Thymus (tissue), 11 donors: ENCODE measurements at regions not wholly inside any gene's neighbourhood (a gene's known extent, or its start where the extent isn't known, plus 50 kb on each side); places are given as distances from the start of the nearest gene placed in this dataset.
"Not testable (repeated sequence)": the region's sequence is repeated elsewhere in the genome, so short reads cannot be mapped to it uniquely, and the experiment has no call there.

Source experiments
- DNase-seq, 9 donors: peaks; one replicate each; pipeline ENCODE4 v3.0.0-alpha.2; 2013; ENCODE audit warnings: low spot score in 9 of 9, low read depth in 6 of 9, missing footprints in 1 of 9
- H3K27ac ChIP-seq, 2 donors: one replicate each; pipeline ENCODE4 v1.5.1; 2013; ENCODE audit warnings: control low read depth in 1 of 2, low read depth in 1 of 2, low read length in 1 of 2, mild to moderate bottlenecking in 1 of 2, moderate library complexity in 1 of 2
- H3K27me3 ChIP-seq, 2 donors: one replicate each; pipeline ENCODE4 v1.5.1; 2013; ENCODE audit warnings: low read length in 1 of 2; ENCODE audit not compliant: control insufficient read depth in 2 of 2, insufficient read depth in 1 of 2
- H3K36me3 ChIP-seq, 2 donors: one replicate each; pipeline ENCODE4 v1.5.1; 2013; ENCODE audit warnings: low read length in 1 of 2, mild to moderate bottlenecking in 1 of 2, moderate library complexity in 1 of 2; ENCODE audit not compliant: control insufficient read depth in 2 of 2, insufficient read depth in 2 of 2
- H3K4me1 ChIP-seq, 2 donors: one replicate each; pipeline ENCODE4 v1.5.1; 2013; ENCODE audit warnings: low read length in 2 of 2; ENCODE audit not compliant: control insufficient read depth in 2 of 2, insufficient read depth in 2 of 2
- H3K4me3 ChIP-seq, 2 donors: one replicate each; pipeline ENCODE4 v1.5.1; 2013; ENCODE audit warnings: low read length in 2 of 2, control low read depth in 1 of 2, mild to moderate bottlenecking in 1 of 2
- H3K9me3 ChIP-seq, 2 donors: one replicate each; pipeline ENCODE4 v1.5.1; 2013; ENCODE audit warnings: low read length in 1 of 2, mild to moderate bottlenecking in 1 of 2; ENCODE audit not compliant: control insufficient read depth in 2 of 2, insufficient read depth in 1 of 2
- WGBS: extraction: QIAGEN DNeasy Blood & Tissue Kit; methylation state at CpG from one replicate; pipeline ENCODE4 v1.1.7; 2013; 5-methylcytosine and 5-hydroxymethylcytosine counted together
- donor health status: healthy.

DNA sequence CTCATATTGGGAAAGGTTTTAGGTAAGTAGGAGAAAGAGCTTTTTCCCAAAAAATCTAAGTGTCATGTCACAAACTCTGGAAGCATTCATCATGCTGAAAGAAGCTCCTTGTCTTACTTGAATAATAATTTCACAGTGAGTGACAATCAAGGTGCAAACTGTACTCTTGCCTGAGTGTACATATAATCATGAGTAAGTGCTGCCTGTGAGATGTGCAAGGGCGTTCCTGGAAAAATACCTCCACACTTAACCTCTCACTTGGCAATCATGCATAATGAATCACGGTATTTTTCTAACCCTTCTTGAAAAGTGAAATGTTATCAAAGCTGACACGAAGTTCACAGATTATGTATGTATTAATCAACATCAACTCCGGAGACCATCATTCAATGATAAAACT, 289.2 kb upstream of the SPATA31A3 start:
- not testable (repeated sequence) for H3K4me1 ChIP-seq, DNase-seq, H3K9me3 ChIP-seq, H3K27ac ChIP-seq, H3K36me3 ChIP-seq, H3K27me3 ChIP-seq, H3K4me3 ChIP-seq
- no CpG with 5 or more reads among the region's 4 CpGs for WGBS

DNA sequence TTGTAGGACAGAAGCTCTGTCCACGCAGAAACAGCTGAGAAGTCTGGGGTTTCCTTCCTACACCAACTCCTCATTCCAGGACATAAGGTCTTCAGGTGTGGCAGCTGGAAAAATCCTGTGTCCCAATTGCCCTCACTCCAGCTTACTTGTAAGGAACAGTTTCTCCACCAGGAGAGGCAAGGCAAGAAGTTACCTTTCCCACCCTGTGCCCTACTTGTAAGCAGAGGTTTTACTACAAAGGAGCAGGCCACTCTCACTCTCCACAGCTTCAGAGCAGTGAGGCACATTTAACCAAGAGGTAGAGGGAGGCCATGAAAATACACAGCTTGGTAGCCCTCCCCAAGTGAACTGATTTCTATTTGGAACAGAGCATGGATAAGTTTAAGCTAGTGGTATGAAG, 277.3 kb upstream of the SPATA31A3 start:
- H3K27ac ChIP-seq, H3K9me3 ChIP-seq, H3K4me1 ChIP-seq, H3K36me3 ChIP-seq, DNase-seq, H3K27me3 ChIP-seq, H3K4me3 ChIP-seq: not testable (repeated sequence)
- no CpG with 5 or more reads among the region's 1 CpG for WGBS

DNA sequence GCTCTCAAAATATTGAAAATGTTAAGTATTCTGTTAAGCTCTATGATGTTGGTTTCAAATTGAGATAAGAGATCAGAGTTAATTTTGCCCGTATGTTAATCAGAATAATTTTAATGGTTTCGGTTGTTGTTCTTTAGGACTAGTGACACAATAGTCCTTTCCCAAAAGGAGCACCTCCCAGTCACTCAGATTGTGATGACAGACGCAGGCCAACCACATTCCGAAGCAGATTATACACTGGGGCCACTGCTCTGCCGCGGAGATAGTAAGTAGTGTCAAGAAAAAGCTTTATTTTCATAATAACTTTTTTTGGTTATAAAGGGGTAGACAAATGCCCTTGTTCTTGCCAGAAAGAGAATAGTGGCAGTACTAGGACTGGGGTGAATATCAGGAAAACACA, 265.5 kb upstream of the SPATA31A3 start:
- not testable (repeated sequence) for H3K4me3 ChIP-seq, H3K36me3 ChIP-seq, H3K4me1 ChIP-seq, DNase-seq, H3K9me3 ChIP-seq, H3K27ac ChIP-seq, H3K27me3 ChIP-seq
- WGBS, result no CpG with 5 or more reads among the region's 6 CpGs

DNA sequence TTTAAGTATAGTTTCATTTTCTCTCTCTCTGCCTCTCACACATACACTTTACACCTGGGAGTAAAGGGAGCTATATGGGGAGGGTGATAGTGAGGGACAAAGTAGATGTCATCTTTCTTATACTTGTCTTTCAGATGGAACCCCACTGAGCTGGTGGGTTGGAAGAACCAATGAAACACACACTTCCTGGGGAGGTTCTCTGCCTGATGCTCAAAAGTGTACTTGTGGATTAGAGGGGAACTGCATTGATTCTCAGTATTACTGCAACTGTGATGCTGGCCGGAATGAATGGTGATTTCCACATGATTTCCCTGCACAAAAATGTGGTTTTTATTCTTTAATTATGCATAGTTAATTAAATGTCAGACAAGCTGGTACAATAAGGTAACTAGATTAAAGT, 256.6 kb upstream of the SPATA31A3 start:
- H3K27me3 ChIP-seq, H3K27ac ChIP-seq, H3K9me3 ChIP-seq, H3K36me3 ChIP-seq, DNase-seq, H3K4me3 ChIP-seq, H3K4me1 ChIP-seq: not testable (repeated sequence)
- no CpG with 5 or more reads among the region's 1 CpG for WGBS

DNA sequence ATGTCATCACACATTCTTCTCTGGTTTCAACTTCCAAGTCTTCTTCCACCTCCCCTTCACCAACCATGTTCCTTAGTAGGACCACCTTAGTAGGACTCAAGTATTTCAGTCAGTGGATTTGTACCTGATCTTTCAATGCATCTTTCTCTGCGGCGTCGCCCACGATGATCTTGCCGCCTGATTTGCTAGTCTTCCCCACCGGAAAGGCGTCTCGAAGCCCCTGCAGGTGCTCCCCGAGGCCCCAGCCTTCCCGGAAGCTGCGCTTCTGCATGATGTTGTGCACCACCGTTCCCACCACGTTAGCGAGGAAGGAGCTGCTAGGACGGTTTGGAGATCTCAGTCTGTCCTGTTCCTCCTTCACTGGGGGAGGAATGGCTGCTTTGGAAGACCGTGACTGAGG, 219.7 kb upstream of the SPATA31A3 start:
- H3K27me3 ChIP-seq, H3K4me1 ChIP-seq, H3K36me3 ChIP-seq, H3K4me3 ChIP-seq, DNase-seq, H3K27ac ChIP-seq, H3K9me3 ChIP-seq: not testable (repeated sequence)
- 97% methylated on average over 15 of the region's 16 CpGs for WGBS

DNA sequence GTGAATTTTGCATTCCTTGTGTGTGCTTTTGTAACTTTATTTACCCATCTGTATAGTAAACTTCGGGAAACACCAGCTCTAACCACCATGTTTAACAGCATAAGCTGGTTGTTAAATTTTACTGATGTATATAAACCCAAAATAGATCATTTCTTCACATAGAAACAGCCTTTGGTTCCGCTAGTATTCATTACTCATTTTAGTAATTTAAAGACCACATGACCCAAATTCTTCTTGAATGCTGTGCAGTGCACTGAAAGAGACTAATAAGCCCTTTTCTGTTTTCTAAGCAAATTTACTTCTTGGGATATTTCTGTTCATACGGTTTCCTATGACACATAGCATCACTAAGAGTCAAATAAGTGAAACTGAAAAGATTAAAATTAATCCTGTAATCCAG, 218.5 kb upstream of the SPATA31A3 start:
- DNase-seq, H3K27me3 ChIP-seq, H3K9me3 ChIP-seq, H3K36me3 ChIP-seq, H3K4me1 ChIP-seq, H3K4me3 ChIP-seq, H3K27ac ChIP-seq: not testable (repeated sequence)
- 91% methylated on average over 1 of the region's 3 CpGs for WGBS

DNA sequence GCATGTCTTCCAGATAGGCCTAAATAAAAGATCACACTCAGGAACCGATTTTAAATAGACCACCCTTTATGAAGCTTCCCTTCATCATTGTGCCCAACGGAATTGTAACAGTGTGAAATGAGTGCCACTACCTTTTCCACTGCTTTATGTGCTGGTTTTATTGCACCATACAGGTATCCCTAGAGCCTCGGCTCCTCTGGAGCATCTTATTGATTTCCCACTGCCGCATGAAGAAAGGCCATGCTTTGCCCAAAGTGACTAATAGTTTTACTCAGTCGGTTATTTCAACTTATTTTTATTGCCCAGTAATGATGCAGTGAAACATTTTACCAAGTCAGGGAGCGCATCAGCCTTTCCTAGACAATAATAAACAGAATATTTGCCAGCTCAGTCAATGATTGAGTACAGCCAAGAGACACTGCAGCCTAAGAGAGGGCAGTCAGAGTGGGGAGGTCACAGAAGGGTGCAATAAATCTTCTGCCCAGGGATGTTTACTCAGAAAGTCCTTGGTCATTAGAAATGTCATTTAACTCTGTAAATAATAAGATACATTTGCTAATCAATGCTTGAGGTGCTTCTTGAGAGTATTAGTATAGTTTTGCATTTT, 216.6 kb upstream of the SPATA31A3 start:
- H3K36me3 ChIP-seq, H3K9me3 ChIP-seq, H3K4me1 ChIP-seq, H3K27ac ChIP-seq, H3K27me3 ChIP-seq, DNase-seq, H3K4me3 ChIP-seq: not testable (repeated sequence)
- WGBS, result 89% methylated on average over 3 of the region's 6 CpGs

DNA sequence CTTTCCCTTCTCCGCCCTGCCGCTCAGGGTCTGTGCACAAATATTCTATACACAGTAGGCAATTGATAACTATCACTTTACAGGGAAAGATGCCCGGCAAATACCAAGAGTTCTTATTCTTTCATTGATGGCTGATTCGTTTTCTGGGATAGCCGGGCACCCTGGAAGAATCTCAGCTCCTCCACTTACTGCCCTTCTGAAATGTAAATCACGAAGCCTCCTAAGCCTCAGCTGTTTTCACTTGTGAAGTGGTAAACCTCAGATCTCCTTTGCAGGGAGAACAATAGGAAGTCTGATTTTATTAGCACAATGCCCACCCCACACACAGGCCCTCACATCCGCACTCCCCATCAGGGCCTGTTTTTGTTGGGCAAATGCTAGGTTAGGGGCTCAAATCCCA, 203.8 kb upstream of the SPATA31A3 start:
- not testable (repeated sequence) for H3K4me1 ChIP-seq, DNase-seq, H3K27me3 ChIP-seq, H3K9me3 ChIP-seq, H3K36me3 ChIP-seq, H3K27ac ChIP-seq, H3K4me3 ChIP-seq
- WGBS, result 66% methylated on average over 5 of the region's 7 CpGs

DNA sequence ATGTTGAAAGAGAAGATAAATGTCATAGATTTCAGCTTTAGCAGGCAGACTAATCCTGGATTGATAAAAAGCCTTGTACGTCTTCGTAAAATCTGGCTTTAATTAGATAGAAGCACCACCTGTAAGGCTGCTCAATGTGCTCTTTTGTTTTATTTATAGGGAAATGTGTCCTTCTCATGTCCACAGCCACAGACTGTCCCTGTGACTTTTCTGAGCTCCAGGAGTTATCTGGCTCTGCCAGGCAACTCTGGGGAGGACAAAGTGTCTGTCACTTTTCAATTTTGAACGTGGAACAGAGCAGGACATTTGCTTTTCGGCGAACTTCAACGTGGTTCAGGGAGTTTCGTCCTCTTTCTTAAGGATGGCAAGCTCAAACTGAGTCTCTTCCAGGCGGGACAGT, 203.0 kb upstream of the SPATA31A3 start:
- H3K4me3 ChIP-seq, H3K36me3 ChIP-seq, H3K9me3 ChIP-seq, DNase-seq, H3K27ac ChIP-seq, H3K27me3 ChIP-seq, H3K4me1 ChIP-seq: not testable (repeated sequence)
- WGBS, result no CpG with 5 or more reads among the region's 8 CpGs

DNA sequence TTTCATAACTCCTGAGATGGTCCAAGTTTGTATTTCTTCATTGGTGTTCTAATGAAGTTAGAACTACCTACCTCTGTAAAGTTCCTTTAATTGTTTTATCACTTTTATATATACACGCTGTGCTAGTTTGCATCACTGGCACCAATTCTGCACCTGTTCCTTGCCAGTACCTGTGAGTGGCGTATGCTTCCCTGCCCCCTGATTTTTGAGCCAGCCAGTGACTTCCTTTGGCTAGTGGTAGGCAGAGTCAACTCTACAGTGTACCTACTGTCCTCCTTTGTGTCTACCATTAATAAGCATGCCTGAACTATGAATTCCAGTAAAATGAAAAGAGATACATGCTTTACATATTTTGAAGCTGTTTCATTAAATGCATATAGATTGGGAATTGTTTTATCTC, 186.8 kb upstream of the SPATA31A3 start:
- not testable (repeated sequence) for H3K27me3 ChIP-seq, H3K27ac ChIP-seq, H3K36me3 ChIP-seq, DNase-seq, H3K9me3 ChIP-seq, H3K4me3 ChIP-seq, H3K4me1 ChIP-seq
- WGBS, result 93% methylated on average over 2 of the region's 2 CpGs
